Small intestine (tissue), 7 donors: ENCODE measurements at regions not wholly inside any gene's neighbourhood (a gene's known extent, or its start where the extent isn't known, plus 50 kb on each side); places are given as distances from the start of the nearest gene placed in this dataset.

Experiments
- DNase-seq, 2 donors: peaks; one replicate each; pipeline versions ENCODE4 v3.0.0 to v3.0.0-alpha.2; 2013
- FAIRE-seq: peaks from 2 replicates; lab custom pipeline; 2012; peaks lifted over from hg19 to GRCh38; lab: Jason Lieb, UNC
- H3K27ac ChIP-seq, 3 donors: one replicate each; pipeline ENCODE4 v1.5.1; 2013; ENCODE audit warnings: low read length in 2 of 3, mild to moderate bottlenecking in 2 of 3, control low read depth in 1 of 3, inconsistent platforms in 1 of 3, low read depth in 1 of 3, moderate library complexity in 1 of 3
- H3K27me3 ChIP-seq, 3 donors: one replicate each; pipeline ENCODE4 v1.6.1; 2013; ENCODE audit warnings: low read length in 3 of 3, inconsistent platforms in 1 of 3; ENCODE audit not compliant: control insufficient read depth in 3 of 3, insufficient read depth in 3 of 3
- H3K36me3 ChIP-seq, 3 donors: one replicate each; pipeline ENCODE4 v1.6.1; 2013; ENCODE audit warnings: low read length in 3 of 3, inconsistent platforms in 1 of 3, low read depth in 1 of 3, mild to moderate bottlenecking in 1 of 3, moderate library complexity in 1 of 3; ENCODE audit not compliant: control insufficient read depth in 3 of 3, insufficient read depth in 2 of 3
- H3K4me1 ChIP-seq, 3 donors: one replicate each; pipeline ENCODE4 v1.6.1; 2013; ENCODE audit warnings: low read length in 2 of 3, inconsistent platforms in 1 of 3, low read depth in 1 of 3, mild to moderate bottlenecking in 1 of 3, moderate library complexity in 1 of 3; ENCODE audit not compliant: control insufficient read depth in 3 of 3, insufficient read depth in 2 of 3
- H3K4me3 ChIP-seq, 3 donors: one replicate each; pipeline ENCODE4 v1.5.1; 2013; ENCODE audit warnings: low read length in 3 of 3, control low read depth in 1 of 3, inconsistent platforms in 1 of 3, low read depth in 1 of 3, mild to moderate bottlenecking in 1 of 3, moderate library complexity in 1 of 3
- H3K9me3 ChIP-seq, 2 donors: one replicate each; pipeline ENCODE4 v1.6.1; 2013; ENCODE audit warnings: low read depth in 1 of 2, low read length in 1 of 2; ENCODE audit not compliant: control insufficient read depth in 2 of 2, insufficient read depth in 1 of 2
- WGBS, 3 donors: extraction: QIAGEN DNeasy Blood & Tissue Kit; methylation state at CpG; one replicate each; pipeline ENCODE4 v1.1.7; 2013; 5-methylcytosine and 5-hydroxymethylcytosine counted together
- donor health status: healthy with polysubstance abuse.
- donor health status: control.
- donor health status: control.
- donor health status: Bipolar disorder and iron deficiency.
- donor health status: healthy.

- no peak overlapping the region for H3K27ac ChIP-seq
- H3K9me3 ChIP-seq = peaks cover 0 to 3% of the 10 kb centered on the region in 2 donors
- no peaks in the 10 kb centered on the region for H3K4me1 ChIP-seq
- H3K4me3 ChIP-seq = no peak overlapping the region
- WGBS, 3 donors = 60 to 72% (median 68%) methylated on average over 6 of the region's 6 CpGs
- peak in 1 of 2 donors; percentile 45 for DNase-seq
- no peaks in the 10 kb centered on the region for H3K27me3 ChIP-seq
- no peak for FAIRE-seq
- H3K36me3 ChIP-seq = no peaks in the 10 kb centered on the region
These were observed 102.7 kb upstream of the CD55 start for GRCh38 chr1:207218512-207219362.

GRCh38 chr1:207219979-207220889, 101.2 kb upstream of the CD55 start:
- Histone ChIP-seq H3K9me3 (peaks cover 0 to under 1% of the 10 kb centered on the region in 2 donors), H3K36me3 (no peaks in the 10 kb centered on the region), H3K4me3 (no peak overlapping the region), H3K27ac (no peak overlapping the region), H3K27me3 (no peaks in the 10 kb centered on the region), H3K4me1 (no peaks in the 10 kb centered on the region)
- FAIRE-seq (no peak), DNase-seq (no peak)
- WGBS, 3 donors = 87 to 93% (median 90%) methylated on average over 24 of the region's 24 CpGs

DNA sequence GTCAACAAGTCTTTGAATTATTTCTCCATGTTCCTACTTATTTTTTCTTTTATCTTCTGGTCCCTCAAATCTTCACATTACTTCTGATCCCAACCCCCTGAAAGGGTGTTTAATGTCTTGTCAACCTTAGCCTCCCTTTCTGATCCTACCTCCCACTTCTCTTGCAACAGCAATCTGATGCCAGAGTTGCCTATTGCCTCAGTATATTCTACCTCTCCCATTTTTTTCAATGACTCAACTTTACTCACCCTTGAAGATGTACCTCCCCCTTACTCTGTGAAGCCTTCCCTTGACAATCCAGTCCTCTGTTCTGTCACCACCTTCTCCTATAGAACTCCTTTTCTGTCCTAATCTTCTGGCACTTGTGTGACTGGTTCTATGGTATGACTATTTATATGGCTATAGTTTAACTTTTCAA, 99.5 kb upstream of the CD55 start:
- DNase-seq (no peak), FAIRE-seq (no peak)
- Histone ChIP-seq H3K4me1 (no peaks in the 10 kb centered on the region), H3K4me3 (no peak overlapping the region), H3K27ac (no peak overlapping the region), H3K9me3 (no peaks in the 10 kb centered on the region), H3K36me3 (no peaks in the 10 kb centered on the region), H3K27me3 (no peaks in the 10 kb centered on the region)

DNA sequence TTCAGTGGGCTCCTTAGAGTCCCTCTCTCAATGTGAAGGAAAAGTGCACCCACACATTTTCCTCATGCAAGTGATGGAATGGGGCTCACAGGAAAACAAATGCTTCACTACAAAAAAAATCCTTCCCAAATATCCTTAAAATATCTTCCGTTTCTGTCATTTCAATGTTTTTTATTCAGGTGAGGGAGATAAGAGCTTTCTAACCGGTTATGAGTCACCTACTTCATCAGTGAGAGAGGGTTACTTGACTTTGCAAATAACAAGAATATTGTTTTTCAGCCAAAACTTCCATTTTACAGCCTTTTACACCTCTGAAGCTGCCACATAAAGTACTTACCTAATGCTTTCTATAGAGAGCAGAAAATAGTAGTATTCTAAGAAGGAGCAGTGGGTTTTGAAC, 98.3 kb upstream of the CD55 start:
- Histone ChIP-seq H3K27ac (no peak overlapping the region), H3K4me3 (no peak overlapping the region), H3K27me3 (no peaks in the 10 kb centered on the region), H3K36me3 (no peaks in the 10 kb centered on the region), H3K4me1 (no peaks in the 10 kb centered on the region), H3K9me3 (no peaks in the 10 kb centered on the region)
- WGBS, 3 donors = 44 to 79% (median 77%) methylated on average over 2 of the region's 2 CpGs
- FAIRE-seq (no peak), DNase-seq (no peak)

- H3K4me1 ChIP-seq = no peaks in the 10 kb centered on the region
- no peak overlapping the region for H3K27ac ChIP-seq
- H3K36me3 ChIP-seq = no peaks in the 10 kb centered on the region
- no peak for FAIRE-seq
- H3K9me3 ChIP-seq = no peaks in the 10 kb centered on the region
- H3K27me3 ChIP-seq = no peaks in the 10 kb centered on the region
- no peak for DNase-seq
- no peak overlapping the region for H3K4me3 ChIP-seq
These were observed 96.8 kb upstream of the CD55 start for GRCh38 chr1:207224666-207225065.

DNA sequence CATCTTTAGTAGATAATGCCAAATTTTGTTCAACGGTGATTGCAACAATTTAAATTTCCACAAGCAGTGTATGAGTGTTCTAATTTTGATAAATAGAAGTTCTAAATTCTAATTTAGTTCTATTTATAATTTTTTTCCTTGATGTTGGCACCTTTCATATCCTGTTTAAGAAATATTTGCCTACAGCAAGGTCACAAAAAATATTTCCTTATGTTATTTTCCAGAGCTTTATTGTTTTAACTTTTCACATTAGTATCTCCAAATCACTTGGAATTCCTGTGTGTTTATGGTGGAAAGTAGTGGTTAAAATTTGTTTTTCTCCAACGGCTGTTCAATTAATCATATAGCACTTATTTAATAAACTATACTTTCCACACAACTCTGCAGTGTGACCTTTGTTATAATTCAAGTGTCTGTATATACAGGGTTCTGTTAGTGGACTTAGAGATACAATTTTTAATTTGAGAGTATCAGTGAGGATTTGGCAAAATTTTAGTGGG, 94.3 kb upstream of the CD55 start:
- H3K4me3 ChIP-seq = no peak overlapping the region
- H3K27me3 ChIP-seq = no peaks in the 10 kb centered on the region
- no peak for DNase-seq
- no peaks in the 10 kb centered on the region for H3K9me3 ChIP-seq
- no peak for FAIRE-seq
- 54 to 71% (median 65%) methylated on average over 2 of the region's 2 CpGs for WGBS, 3 donors
- H3K36me3 ChIP-seq = no peaks in the 10 kb centered on the region
- no peak overlapping the region for H3K27ac ChIP-seq
- H3K4me1 ChIP-seq = no peaks in the 10 kb centered on the region

GRCh38 chr1:207228987-207229386, 92.5 kb upstream of the CD55 start:
- H3K27ac ChIP-seq = no peak overlapping the region
- WGBS, 3 donors = 88 to 91% (median 89%) methylated on average over 7 of the region's 7 CpGs
- DNase-seq (no peak), FAIRE-seq (no peak)
- H3K36me3 ChIP-seq = no peaks in the 10 kb centered on the region
- no peak overlapping the region for H3K4me3 ChIP-seq
- H3K27me3 ChIP-seq = no peaks in the 10 kb centered on the region
- no peaks in the 10 kb centered on the region for H3K9me3 ChIP-seq
- no peaks in the 10 kb centered on the region for H3K4me1 ChIP-seq

- Histone ChIP-seq H3K27me3 (no peaks in the 10 kb centered on the region), H3K27ac (no peak overlapping the region), H3K4me1 (no peaks in the 10 kb centered on the region), H3K36me3 (no peaks in the 10 kb centered on the region), H3K9me3 (no peaks in the 10 kb centered on the region), H3K4me3 (no peak overlapping the region)
- DNase-seq = no peak
- WGBS, 3 donors = 64 to 70% (median 67%) methylated on average over 4 of the region's 4 CpGs
- FAIRE-seq = no peak
These were observed 91.0 kb upstream of the CD55 start for GRCh38 chr1:207230441-207230840.
